ENCODE measurements at regions not wholly inside any gene's neighbourhood (a gene's known extent, or its start where the extent isn't known, plus 50 kb on each side); places are given as distances from the start of the nearest gene placed in this dataset.
"Not testable (repeated sequence)": the region's sequence is repeated elsewhere in the genome, so short reads cannot be mapped to it uniquely, and the experiment has no call there.

DNA sequence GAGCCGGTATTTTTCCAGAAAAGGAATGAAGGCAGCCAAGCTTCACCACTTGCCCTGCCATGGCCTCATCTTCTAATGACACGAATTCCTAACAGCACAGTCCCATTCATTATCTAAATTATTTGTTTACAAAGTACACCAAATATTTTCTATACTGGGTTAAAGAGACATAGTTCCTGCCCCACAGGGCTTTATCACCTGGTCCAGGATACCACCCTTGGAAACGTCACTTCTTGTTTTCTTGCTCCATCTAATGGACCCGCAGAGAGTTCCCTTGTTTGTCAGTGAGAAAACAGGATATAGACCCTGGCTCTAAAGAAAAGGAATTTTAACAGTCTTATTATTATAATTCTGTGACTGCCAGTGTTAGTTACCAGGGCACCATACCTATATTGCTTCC, 1165.4 kb downstream of the GATA3 start:
- no peak overlapping the region for H3K27ac ChIP-seq (ENCODE audit: low read depth, low read length)
- 48 to 65% (median 49%) methylated on average over 4 of the region's 4 CpGs for WGBS, 3 donors

DNA sequence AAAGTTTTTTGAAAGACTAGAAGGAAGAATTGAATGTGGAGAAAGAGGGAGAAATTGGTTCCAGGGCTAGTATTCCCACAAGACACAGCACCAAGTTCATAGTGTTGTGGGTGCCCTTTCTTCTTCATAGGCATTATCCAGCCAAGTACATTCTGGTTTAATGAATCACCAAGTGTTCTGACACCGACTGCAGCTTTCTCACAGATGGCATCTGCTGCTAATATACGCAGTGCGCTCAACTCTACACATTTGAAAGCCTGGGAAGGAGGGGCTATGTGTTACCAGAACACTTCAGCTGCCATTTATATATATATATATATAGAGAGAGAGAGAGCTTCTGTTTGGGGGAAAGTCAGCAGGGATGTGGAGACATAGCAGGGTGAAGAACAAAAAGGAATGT, 1168.4 kb downstream of the GATA3 start:
- no peak overlapping the region for H3K27ac ChIP-seq (ENCODE audit: low read depth, low read length)
- WGBS, 3 donors: 62 to 81% (median 79%) methylated on average over 3 of the region's 3 CpGs

DNA sequence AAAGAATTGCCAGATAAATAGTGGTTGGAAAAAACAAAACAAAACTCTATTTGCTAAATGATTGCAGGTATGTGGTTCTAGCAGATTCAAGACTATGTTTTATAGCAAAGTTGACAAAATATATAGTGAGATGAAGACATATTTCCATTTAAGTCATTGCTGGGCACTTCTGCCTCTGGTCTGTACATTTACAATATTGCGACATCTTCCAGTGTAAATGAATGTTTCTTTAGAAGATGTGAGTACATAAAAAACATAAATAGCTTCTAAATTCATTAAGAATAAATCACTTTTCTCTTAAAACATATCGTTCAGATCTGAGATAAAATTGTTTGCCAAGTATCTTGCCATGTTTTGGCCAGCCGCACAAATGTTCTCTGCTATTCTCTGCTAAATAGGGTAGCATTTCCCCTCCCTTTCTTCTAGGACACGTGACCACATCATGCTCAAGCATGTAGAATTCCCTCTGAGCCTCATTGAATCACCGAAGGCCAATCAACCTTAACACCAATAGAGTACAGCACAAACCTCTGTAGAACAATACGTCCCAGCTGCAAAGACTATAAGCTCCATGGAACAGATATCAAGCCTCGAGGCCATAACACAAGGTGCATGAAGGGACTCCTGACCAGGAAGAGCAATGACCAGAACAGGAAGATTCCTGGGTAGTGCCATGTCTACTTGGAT, 1173.3 kb downstream of the GATA3 start:
- H3K27ac ChIP-seq (ENCODE audit: low read depth, low read length): no peak overlapping the region
- 77 to 85% (median 78%) methylated on average over 7 of the region's 7 CpGs for WGBS, 3 donors

DNA sequence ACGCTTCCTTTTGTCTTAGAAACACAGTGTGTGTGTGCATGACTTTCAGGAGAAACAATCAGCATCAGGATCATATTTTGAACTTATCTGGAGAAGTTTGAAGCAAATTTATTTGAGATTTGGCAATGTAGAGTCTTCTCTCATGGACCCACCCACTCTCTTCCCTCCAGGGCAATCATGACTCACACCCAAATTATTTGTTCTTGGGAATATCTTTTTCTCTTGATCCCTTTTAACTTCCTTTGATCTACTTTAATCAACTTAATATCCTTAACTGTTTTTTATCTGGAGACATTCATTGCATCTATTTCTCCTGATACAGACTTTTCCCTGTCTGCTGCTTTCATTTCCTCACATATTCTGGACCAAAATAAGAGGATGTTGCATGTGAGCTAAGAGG, 1174.3 kb downstream of the GATA3 start:
- 84 to 86% (median 85%) methylated on average over 1 of the region's 1 CpG for WGBS, 3 donors
- no peak overlapping the region for H3K27ac ChIP-seq (ENCODE audit: low read depth, low read length)

DNA sequence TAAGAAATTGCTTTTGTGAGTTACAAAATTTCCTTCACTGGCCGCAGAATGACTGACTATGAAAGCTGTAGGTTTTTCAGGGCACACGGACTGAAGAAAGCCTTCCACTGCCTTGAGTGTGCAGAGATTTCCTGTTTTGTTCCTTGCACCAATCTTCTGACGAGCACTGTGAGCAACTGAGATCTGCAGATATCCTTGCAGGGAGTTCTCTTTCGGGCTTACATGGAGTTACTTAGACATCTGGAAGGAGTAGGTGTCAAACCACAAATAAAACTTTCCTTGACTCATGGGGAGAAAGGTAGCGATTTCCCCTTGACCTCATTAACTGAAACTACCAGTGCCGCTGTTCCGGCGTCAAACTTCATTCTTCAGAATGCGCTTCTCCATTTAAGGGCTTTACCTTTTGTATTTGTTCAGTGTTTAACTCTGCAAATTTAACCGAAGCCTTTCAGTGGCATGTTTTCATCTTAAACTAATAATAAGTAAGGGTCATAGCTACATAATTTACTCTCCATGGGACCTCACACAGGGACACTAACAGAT, 1175.3 kb downstream of the GATA3 start:
- WGBS, 3 donors: 56 to 74% (median 64%) methylated on average over 10 of the region's 10 CpGs
- H3K27ac ChIP-seq (ENCODE audit: low read depth, low read length): no peak overlapping the region

DNA sequence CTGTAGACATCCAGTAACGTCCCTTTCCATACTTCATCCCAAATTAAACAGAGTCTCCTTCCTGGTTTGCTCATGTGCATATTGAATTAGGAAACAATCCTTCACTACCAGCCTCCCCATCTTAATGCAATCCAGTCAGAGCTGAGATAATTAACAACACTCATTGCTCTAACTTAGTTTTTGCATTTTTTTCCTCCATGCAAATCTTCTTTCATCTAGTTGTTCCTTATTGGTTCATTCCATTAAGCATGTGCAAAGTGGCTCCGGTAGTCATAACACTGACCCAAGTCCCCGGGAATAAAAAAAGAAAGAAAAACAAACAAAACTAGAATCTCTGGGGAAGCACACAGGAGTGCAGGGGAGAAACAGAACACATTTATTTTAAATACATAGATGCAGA, 1176.1 kb downstream of the GATA3 start:
- 49 to 60% (median 60%) methylated on average over 3 of the region's 3 CpGs for WGBS, 3 donors

DNA sequence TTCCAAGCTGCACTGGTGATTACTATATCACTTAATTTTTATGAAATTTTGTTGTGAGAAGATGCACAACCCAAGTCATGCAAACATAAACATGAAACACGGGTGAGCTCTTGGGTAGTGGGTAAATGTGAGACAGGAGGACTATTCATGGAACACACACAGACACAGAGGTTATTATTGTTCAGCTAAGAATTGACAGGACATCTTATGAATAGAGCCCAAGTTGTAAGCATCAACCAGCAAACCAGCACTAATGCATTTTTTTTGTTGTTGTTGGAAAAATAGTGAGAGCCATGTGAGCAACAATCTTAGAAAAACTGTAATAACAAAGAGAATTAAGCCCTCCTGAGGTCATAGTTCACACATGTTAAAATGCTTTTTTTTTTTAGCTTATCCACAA, 1179.7 kb downstream of the GATA3 start:
- 48 to 65% (median 62%) methylated on average over 1 of the region's 1 CpG for WGBS, 3 donors

More for the DNA sequence above, 1176.1 kb downstream of the GATA3 start:
- H3K27ac ChIP-seq (ENCODE audit: low read depth, low read length): no peak overlapping the region

DNA sequence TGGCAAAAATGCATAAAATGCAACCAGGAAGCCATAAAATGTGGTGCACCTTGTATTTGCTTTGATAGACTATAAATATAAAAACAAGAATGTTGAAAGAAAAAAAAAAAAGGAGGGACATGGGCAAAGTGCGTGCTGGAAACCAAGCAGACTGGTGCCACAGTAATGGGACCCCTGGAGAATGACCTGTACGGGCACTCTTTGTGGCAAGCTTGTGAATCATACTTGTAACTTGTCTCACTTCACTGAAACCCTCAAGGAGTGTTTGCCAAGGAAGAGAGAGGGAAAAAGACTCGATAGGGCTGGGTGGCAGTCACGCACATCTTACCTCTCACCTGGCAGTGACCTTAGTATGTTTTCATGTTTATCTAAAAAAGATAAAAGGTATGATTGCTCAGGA, 1183.6 kb downstream of the GATA3 start:
- 69 to 90% (median 80%) methylated on average over 4 of the region's 4 CpGs for WGBS, 3 donors
- no peak overlapping the region for H3K27ac ChIP-seq (ENCODE audit: low read depth, low read length)

More for the DNA sequence above, 1179.7 kb downstream of the GATA3 start:
- no peak overlapping the region for H3K27ac ChIP-seq (ENCODE audit: low read depth, low read length)

DNA sequence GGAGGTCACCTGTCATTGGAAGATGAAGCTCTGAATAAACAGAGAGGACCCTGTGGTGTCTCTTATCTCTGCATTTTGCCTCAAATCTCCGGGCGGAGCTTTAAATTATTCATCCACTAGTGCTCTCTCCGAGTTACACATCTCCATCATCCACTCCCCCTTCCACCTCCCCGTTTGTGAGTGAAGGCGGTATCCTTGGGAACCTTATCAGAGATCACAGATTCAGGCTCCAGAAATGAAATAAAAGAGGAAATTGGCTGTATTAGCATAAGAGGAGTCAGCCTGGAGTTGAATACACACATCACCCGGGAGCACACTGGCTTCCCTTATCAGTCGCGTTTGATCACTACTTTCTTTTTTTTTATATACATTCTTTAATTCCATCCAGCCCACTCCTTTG, 1184.8 kb downstream of the GATA3 start:
- H3K27ac ChIP-seq (ENCODE audit: low read depth, low read length): no peak overlapping the region
- WGBS, 3 donors: 20 to 34% (median 28%) methylated on average over 8 of the region's 8 CpGs

DNA sequence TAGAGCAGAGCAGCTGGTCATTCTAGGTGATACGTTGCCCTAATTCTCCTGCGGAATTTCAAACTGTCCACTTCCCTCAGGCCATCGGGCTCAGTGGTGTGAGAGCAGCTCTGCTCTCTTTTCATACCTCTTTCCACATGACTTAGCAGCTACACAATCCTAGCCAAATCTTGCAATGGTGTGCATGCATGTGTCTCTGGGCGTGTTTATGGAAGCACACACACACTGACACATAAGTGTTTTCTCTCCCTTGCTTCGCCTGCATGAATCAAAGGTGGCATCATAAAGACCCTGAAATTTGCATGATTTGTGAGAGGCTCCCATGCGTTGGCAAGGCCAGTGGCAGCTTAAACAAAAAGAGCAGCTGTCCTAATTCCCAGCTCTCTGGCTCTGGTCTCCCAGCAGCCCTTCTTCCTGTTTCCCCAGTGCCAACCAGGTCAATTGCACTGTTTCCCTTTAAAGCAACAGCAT, 1189.5 kb downstream of the GATA3 start:
- 44 to 79% (median 62%) methylated on average over 6 of the region's 6 CpGs for WGBS, 3 donors
- no peak overlapping the region for H3K27ac ChIP-seq (ENCODE audit: low read depth, low read length)

DNA sequence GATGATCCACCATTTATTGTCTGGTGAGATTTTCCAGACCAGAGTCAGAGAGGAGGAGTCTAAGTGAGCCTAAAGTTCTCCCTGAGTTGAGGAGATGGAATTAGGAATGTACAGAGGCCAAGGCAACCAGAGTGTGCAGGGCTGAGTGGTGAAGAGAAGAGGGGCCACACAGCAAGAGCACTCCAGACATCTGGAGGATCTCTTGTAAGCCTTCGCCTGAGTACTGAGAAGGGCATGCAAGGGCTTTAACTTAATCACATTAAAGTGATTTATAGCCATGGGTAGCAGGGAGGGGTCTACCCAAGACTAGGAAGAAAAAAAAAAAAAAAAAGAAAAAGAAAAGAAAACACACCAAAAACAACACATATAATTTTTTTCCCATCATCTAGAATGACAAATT, 1190.4 kb downstream of the GATA3 start:
- 83 to 94% (median 87%) methylated on average over 1 of the region's 1 CpG for WGBS, 3 donors
- no peak overlapping the region for H3K27ac ChIP-seq (ENCODE audit: low read depth, low read length)

DNA sequence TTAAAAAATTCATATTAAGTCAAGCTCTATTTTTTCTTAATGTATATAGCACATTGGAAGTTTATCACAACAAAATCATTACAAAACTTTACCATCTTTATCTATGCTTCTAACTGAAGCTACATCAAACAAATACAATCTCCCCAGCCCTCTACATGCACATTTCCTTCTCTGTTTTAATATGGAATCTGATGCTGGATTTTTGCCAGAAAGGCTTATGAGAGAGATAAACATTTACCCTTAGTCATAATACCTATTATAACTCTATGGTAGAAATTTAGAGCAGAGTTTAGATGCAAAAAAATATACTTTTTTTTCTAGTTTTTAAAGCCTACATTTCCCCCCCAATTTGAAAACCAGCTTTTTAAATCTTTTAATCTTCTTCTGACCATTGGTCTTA, 1198.6 kb downstream of the GATA3 start:
- H3K27ac ChIP-seq (ENCODE audit: low read depth, low read length): no peak overlapping the region

DNA sequence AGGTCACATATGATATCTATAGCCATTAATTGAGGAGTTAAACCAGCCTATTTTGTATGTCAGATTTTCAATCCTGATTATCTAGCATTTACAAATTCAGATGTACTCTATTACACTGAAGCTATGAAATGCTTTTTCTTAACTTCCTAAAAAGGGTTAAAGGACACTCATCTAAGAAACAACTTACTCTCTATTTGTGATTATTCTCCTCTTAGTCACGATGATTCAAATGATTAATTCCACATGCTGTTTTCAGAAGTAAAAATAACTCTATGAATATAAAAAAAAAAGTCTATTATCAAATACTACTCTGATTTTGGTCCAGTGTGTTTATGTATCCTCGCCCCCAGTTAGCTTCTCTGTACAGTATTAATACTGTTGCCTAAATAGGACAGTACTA, 1199.9 kb downstream of the GATA3 start:
- WGBS, 3 donors: 45 to 60% (median 46%) methylated on average over 2 of the region's 2 CpGs
- H3K27ac ChIP-seq (ENCODE audit: low read depth, low read length): no peak overlapping the region

DNA sequence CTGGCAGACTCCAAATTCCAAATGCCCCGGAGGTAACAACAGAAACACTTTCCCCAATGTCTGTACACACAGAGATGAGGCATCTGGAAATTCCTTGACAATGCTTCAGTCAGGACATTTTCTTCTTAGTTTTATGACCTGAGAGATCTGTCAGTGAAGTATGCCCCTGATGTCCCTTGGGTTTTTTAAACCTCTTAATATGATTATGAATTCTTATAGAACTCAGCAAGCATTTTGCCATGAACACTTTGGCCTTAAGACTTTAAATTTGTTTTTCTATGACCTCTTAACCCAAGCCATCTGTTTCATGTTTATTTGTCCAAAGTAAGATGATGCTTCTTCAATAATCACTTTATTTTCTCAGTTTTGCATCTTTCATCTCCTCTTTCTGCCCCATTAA, 1206.2 kb downstream of the GATA3 start:
- no peak overlapping the region for H3K27ac ChIP-seq (ENCODE audit: low read depth, low read length)
- WGBS, 3 donors: 48 to 75% (median 68%) methylated on average over 1 of the region's 1 CpG

DNA sequence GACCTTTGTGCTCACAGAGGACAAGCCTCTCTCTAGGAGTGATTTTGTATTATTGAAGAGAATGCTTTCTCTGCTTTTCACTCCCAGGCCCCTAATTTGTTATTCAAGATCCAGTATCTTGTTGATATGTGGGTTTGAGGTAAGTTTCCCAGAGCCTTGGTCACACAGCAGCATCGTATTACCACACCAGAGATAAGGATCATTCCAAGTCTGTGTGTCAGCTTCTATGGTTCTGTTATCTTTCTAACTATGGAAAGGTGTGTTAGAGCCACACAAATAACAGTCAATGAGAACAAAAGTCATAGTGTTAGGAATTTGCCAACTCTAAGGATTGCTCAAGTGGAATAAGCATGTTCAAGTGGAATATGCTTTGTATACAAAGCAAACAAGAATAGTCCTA, 1208.3 kb downstream of the GATA3 start:
- WGBS, 3 donors: 21 to 55% (median 40%) methylated on average over 1 of the region's 1 CpG
- H3K27ac ChIP-seq (ENCODE audit: low read depth, low read length): no peak overlapping the region

DNA sequence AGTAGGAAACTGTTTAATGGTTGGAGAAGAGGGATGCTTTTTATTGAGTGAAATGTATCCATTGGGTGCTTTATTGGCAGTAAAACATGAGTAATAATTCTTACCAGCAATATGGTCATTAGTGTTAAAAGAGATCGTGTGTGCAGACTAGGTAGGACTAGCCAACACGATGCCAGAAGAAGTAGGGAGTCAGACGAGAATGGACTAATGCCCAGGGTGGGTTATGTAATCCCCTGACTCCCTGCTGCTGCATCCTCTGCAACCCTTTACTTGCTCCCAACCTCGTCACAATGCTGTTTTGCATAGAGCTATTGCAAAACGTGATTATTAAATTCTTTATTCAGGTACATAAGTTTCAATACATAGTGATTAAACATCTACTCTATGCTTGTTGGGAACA, 1213.7 kb downstream of the GATA3 start:
- H3K27ac ChIP-seq (ENCODE audit: low read depth, low read length): no peak overlapping the region
- 34 to 53% (median 47%) methylated on average over 5 of the region's 5 CpGs for WGBS, 3 donors

DNA sequence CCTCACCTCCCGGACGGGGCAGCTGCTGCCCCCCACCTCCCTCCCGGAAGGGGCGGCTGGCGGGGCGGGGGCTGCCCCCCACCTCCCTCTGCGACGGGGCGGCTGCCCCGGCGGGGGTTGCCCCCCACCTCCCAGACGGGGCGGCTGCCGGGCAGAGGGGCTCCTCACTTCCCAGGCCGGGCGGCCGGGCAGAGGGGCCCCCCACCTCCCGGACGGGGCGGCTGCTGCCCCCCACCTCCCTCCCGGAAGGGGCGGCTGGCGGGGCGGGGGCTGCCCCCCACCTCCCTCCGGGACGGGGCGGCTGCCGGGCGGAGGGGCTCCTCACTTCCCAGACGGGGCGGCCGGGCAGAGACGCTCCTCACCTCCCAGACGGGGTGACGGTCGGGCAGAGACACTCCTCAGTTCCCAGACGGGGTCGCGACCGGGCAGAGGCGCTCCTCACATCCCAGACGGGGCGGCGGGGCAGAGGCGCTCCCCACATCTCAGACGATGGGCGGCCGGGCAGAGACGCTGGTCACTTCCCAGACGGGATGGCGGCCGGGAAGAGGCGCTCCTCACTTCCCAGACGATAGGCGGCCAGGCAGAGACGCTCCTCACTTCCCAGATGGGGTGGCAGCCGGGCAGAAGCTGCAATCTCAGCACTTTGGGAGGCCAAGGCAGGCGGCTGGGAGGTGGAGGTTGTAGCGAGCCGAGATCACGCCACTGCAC, 1218.8 kb downstream of the GATA3 start:
- 93 to 96% (median 93%) methylated on average over 40 to 61 of the region's 61 CpGs for WGBS, 3 donors

DNA sequence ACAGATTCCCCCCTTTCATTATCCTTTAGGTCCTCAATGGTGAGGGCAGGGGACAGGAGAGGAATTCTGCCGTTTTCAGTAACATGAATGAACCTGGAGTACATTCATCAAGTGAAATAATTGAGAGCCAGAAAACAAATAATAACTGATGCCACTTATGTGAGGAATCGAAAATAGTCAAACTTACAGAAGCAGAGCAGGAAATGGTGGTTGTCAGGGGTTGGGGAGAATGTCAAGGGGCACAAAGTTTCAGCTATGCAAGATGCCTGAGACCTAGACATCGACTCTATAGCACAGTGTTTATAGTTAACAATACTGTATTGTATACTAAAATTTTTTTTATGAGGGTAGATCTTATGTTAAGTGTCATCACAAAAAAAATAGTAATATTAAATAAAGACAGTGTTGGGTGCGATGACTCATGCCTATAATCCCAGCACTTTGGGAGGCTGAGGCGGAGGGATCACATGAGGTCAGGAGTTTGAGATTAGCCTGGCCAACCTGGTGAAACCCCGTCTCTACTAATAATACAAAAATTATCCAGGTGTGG, 1219.8 kb downstream of the GATA3 start:
- no peak overlapping the region for H3K27ac ChIP-seq (ENCODE audit: low read depth, low read length)
- WGBS, 3 donors: 69 to 76% (median 74%) methylated on average over 6 of the region's 6 CpGs

More for the DNA sequence above, 1218.8 kb downstream of the GATA3 start:
- not testable (repeated sequence) for H3K27ac ChIP-seq (ENCODE audit: low read depth, low read length)

DNA sequence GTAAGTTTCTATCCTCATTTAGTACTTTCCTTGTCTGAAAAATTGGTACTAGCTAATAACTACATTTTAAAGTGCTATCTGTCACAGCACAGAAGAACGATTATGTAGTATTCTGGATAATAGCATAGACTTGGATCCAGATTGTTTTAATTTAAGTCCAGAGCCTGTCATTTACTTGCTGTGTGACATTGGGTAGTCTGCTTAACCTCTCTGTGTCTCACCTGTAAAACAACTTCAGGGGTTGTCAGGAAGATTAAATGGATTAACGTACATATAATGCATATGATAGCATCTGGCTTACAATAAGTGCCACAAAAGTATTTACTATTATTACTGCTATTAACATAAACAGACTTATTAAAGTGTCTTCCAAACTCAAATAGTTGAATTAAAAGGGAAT, 1221.4 kb downstream of the GATA3 start:
- no peak overlapping the region for H3K27ac ChIP-seq (ENCODE audit: low read depth, low read length)
- WGBS, 3 donors: 53 to 72% (median 70%) methylated on average over 2 of the region's 2 CpGs

Measured in adipose tissue (tissue), 3 donors.